ENCODE measurements at regions not wholly inside any gene's neighbourhood (a gene's known extent, or its start where the extent isn't known, plus 50 kb on each side); places are given as distances from the start of the nearest gene placed in this dataset.

GRCh38 chr7:51727441-51727840, 410.8 kb upstream of the COBL start:
- ChIA-PET POLR2A (no interaction called here), CTCF (no interaction called here)
- H3K4me3 ChIP-seq (ENCODE audit: low read depth, low read length) = no peak overlapping the region
- TF ChIP-seq, protein P1, sequence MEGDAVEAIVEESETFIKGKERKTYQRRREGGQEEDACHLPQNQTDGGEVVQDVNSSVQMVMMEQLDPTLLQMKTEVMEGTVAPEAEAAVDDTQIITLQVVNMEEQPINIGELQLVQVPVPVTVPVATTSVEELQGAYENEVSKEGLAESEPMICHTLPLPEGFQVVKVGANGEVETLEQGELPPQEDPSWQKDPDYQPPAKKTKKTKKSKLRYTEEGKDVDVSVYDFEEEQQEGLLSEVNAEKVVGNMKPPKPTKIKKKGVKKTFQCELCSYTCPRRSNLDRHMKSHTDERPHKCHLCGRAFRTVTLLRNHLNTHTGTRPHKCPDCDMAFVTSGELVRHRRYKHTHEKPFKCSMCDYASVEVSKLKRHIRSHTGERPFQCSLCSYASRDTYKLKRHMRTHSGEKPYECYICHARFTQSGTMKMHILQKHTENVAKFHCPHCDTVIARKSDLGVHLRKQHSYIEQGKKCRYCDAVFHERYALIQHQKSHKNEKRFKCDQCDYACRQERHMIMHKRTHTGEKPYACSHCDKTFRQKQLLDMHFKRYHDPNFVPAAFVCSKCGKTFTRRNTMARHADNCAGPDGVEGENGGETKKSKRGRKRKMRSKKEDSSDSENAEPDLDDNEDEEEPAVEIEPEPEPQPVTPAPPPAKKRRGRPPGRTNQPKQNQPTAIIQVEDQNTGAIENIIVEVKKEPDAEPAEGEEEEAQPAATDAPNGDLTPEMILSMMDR (IDR thresholded peaks at IDR 0.05; ENCODE audit: insufficient read depth, low read length, missing control alignments) = no peak
- no peak for DNase-seq (ENCODE audit: low read depth, low spot score)

DNA sequence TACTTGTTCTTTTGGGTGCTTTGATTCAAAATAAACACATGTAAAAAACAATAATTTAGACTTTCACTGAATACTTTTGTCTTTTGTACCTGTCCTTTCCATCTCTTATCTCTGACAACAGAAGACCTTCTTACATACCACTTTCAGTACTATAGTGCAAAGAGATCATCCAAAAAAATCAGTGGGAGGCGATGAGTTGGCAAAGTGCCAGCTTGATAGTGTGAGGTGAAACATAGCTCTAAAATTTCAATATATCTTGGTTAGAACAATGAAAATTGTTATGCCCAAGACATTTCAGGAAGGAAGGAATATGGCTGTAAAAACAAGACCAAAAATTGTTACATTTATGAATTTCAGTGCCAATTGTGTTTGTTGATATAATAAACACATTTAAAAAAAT, 390.2 kb upstream of the COBL start:
- no peak for DNase-seq (ENCODE audit: low read depth, low spot score)
- ChIA-PET CTCF (no interaction called here), POLR2A (no interaction called here)
- TF ChIP-seq, protein P1 (IDR thresholded peaks at IDR 0.05; ENCODE audit: insufficient read depth, low read length, missing control alignments) = no peak
- no peak overlapping the region for H3K4me3 ChIP-seq (ENCODE audit: low read depth, low read length)

GRCh38 chr7:51705701-51706100, 389.1 kb upstream of the COBL start:
- CTCF ChIA-PET = no interaction called here
- POLR2A ChIA-PET = no interaction called here
- no peak overlapping the region for H3K4me3 ChIP-seq (ENCODE audit: low read depth, low read length)
- DNase-seq (ENCODE audit: low read depth, low spot score) = no peak
- TF ChIP-seq, protein P1 (IDR thresholded peaks at IDR 0.05; ENCODE audit: insufficient read depth, low read length, missing control alignments) = no peak

- DNase-seq (ENCODE audit: low read depth, low spot score) = no peak
- TF ChIP-seq, protein P1 (IDR thresholded peaks at IDR 0.05; ENCODE audit: insufficient read depth, low read length, missing control alignments) = no peak
- ChIA-PET POLR2A (no interaction called here), CTCF (no interaction called here)
- H3K4me3 ChIP-seq (ENCODE audit: low read depth, low read length) = no peak overlapping the region
Measured at GRCh38 chr7:51702673-51703072, 386.1 kb upstream of the COBL start.

- DNase-seq (ENCODE audit: low read depth, low spot score) = no peak
- ChIA-PET POLR2A (no interaction called here), CTCF (no interaction called here)
- H3K4me3 ChIP-seq (ENCODE audit: low read depth, low read length) = no peak overlapping the region
- TF ChIP-seq, protein P1 (IDR thresholded peaks at IDR 0.05; ENCODE audit: insufficient read depth, low read length, missing control alignments) = no peak
Measured at GRCh38 chr7:51701935-51702334, 385.3 kb upstream of the COBL start.

DNA sequence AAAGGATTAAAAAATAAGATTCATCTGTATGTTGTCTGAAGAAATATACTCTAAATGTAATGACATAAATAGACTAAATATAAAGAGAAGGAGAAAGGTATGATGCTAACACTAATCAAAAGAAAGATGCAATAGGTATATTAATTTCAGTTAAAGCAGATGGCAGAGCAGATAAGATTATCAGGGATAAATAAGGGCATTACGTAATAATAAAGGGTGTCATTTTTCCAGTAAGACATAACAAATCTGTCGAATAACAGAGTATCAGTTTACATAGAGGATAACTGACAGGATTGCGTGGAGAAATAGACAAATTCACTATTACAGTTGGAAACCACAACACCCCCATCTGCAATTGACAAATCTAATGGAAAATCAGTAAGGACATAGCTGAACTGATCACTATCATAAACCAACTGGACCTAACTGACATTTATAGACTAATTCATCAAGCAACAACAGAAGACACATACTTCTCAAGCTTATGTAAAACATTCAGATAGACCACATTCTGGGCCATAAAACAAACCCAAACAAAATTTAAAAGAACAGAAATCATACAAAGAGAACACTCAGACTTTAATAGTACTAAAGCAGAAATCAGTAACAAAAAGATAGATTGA, 384.1 kb upstream of the COBL start:
- TF ChIP-seq, protein P1 (IDR thresholded peaks at IDR 0.05; ENCODE audit: insufficient read depth, low read length, missing control alignments) = no peak
- no peak for DNase-seq (ENCODE audit: low read depth, low spot score)
- POLR2A ChIA-PET = no interaction called here
- CTCF ChIA-PET = no interaction called here
- no peak overlapping the region for H3K4me3 ChIP-seq (ENCODE audit: low read depth, low read length)
